Ishikawa (cell line): ENCODE measurements at regions not wholly inside any gene's neighbourhood (a gene's known extent, or its start where the extent isn't known, plus 50 kb on each side); places are given as distances from the start of the nearest gene placed in this dataset.

Experiments used
- CEBPB ChIP-seq: IDR thresholded peaks from 2 replicates; pipeline ENCODE4 v1.6.1; 2012
- CREB1 ChIP-seq: IDR thresholded peaks from 2 replicates; pipeline ENCODE4 v1.6.1; 2012; ENCODE audit warnings: low read depth
- EGR1 ChIP-seq: IDR thresholded peaks from 2 replicates; pipeline ENCODE4 v1.6.1; 2012
- EP300 ChIP-seq: IDR thresholded peaks from 2 replicates; pipeline ENCODE4 v1.6.1; 2012; ENCODE audit warnings: borderline replicate concordance
- FOXM1 ChIP-seq: IDR thresholded peaks from 2 replicates; pipeline ENCODE4 v1.6.1; 2012; ENCODE audit warnings: low read depth, borderline replicate concordance
- MAX ChIP-seq: IDR thresholded peaks from 2 replicates; pipeline ENCODE4 v1.6.1; 2012
- NFIC ChIP-seq: IDR thresholded peaks from 2 replicates; pipeline ENCODE4 v1.6.1; 2012
- RAD21 ChIP-seq: IDR thresholded peaks from 2 replicates; pipeline ENCODE4 v1.6.1; 2012; ENCODE audit warnings: low read depth
- REST ChIP-seq: IDR thresholded peaks from 2 replicates; pipeline ENCODE4 v1.6.1; 2012; ENCODE audit warnings: low read depth, mild to moderate bottlenecking
- TAF1 ChIP-seq: IDR thresholded peaks from 2 replicates; pipeline ENCODE4 v1.6.1; 2012; ENCODE audit warnings: low read depth, mild to moderate bottlenecking
- TCF12 ChIP-seq: IDR thresholded peaks from 2 replicates; pipeline ENCODE4 v1.6.1; 2012; ENCODE audit warnings: low read depth
- TEAD4 ChIP-seq: IDR thresholded peaks from 2 replicates; pipeline ENCODE4 v1.6.1; 2012
- USF1 ChIP-seq: IDR thresholded peaks from 2 replicates; pipeline ENCODE4 v1.6.1; 2012
- YY1 ChIP-seq: IDR thresholded peaks from 2 replicates; pipeline ENCODE4 v1.6.1; 2012; ENCODE audit warnings: low read depth
- ZBTB7A ChIP-seq: IDR thresholded peaks from 2 replicates; pipeline ENCODE4 v1.6.1; 2012; ENCODE audit warnings: low read depth

- TF ChIP-seq FOXM1, result no peak
- TF ChIP-seq RAD21, result no peak
- no peak for TF ChIP-seq USF1
- no peak for TF ChIP-seq CREB1
- TF ChIP-seq TEAD4, result no peak
- TF ChIP-seq TCF12, result no peak
- TF ChIP-seq TAF1, result no peak
- TF ChIP-seq MAX, result no peak
Observed at GRCh38 chr11:112543390-112543789, 282.7 kb upstream of the PLET1 start.

- TF ChIP-seq RAD21 (no peak), TCF12 (no peak), ZBTB7A (no peak)
Observed at GRCh38 chr11:112548641-112549040, 288.0 kb upstream of the PLET1 start.

GRCh38 chr11:112553205-112553731 is 292.6 kb upstream of the PLET1 start:
- no peak for TF ChIP-seq EP300
- no peak for TF ChIP-seq TEAD4
- no peak for TF ChIP-seq ZBTB7A
- TF ChIP-seq RAD21, result no peak
- no peak for TF ChIP-seq YY1
- no peak for TF ChIP-seq FOXM1
- TF ChIP-seq MAX, result no peak
- no peak for TF ChIP-seq TCF12
- no peak for TF ChIP-seq TAF1
- TF ChIP-seq REST, result no peak

GRCh38 chr11:112554586-112554985 is 293.9 kb upstream of the PLET1 start:
- TF ChIP-seq MAX (no peak), NFIC (no peak), TCF12 (no peak), TAF1 (no peak), RAD21 (no peak), TEAD4 (no peak), REST (no peak), CEBPB (no peak), EP300 (no peak), FOXM1 (no peak), YY1 (no peak), ZBTB7A (no peak), USF1 (no peak), EGR1 (no peak), CREB1 (no peak)

GRCh38 chr11:112555491-112556364 is 295.1 kb upstream of the PLET1 start:
- TF ChIP-seq USF1 (no peak), CREB1 (no peak), RAD21 (peak; percentile 65)
